ENCODE measurements at regions not wholly inside any gene's neighbourhood (a gene's known extent, or its start where the extent isn't known, plus 50 kb on each side); places are given as distances from the start of the nearest gene placed in this dataset.
"Not testable (repeated sequence)": the region's sequence is repeated elsewhere in the genome, so short reads cannot be mapped to it uniquely, and the experiment has no call there.

DNA sequence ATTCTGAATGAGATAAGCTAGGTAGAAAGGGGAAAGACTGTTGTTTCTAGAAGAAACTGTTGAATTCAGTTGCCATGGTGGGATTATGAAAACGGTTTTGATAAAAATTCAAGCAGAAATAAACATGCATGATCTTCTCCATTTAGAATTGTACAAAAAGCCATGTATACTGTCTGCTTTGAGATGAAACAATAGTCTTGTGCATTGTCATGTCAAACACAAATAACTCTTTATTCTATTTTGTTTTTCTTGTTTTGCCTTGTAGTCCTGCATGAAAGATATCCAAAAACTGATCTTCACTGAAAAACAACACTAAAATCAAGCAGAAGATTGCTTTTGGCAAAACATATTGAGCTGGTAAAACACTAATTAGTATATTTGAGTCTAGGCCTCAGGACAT, 659.9 kb downstream of the LTN1 start:
- DNase-seq = no peak

DNA sequence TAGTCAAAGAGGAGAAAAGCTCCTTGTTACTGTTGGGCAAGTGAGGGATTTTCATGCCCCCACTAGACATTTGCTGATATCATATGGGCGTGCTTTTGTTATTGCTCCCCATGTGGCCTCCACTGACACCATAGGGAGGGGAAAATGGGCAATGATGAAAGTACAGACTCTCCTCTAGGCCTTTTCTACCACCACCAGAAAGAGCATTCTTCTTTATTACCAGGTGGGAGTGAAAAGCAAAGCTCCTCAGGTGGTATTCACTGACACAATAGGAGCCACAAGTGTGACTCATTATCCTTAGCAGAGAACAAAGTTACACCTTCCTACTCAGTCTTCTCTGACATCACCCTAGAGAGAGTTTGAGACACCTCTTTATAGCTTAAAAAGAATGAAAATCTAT, 667.1 kb downstream of the LTN1 start:
- no peak for DNase-seq

DNA sequence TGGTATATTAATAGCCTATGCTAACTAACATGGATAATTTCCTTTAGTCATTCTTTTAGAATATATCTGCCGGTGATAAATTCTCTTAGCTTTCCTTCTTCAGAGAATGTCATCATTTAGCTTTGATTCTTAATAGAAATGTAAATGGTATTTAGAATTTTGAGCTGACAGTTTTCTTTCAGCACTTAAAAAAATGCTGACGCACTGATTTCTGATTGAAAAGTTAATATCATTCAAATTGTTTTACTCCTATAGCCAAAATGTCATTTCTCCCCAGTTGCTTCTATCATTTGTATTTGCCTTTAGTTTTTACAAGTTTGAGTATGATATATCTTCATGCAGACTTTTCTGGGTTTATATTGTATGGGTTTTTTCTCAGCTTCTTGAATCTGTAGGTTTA, 668.0 kb downstream of the LTN1 start:
- DNase-seq = no peak

DNA sequence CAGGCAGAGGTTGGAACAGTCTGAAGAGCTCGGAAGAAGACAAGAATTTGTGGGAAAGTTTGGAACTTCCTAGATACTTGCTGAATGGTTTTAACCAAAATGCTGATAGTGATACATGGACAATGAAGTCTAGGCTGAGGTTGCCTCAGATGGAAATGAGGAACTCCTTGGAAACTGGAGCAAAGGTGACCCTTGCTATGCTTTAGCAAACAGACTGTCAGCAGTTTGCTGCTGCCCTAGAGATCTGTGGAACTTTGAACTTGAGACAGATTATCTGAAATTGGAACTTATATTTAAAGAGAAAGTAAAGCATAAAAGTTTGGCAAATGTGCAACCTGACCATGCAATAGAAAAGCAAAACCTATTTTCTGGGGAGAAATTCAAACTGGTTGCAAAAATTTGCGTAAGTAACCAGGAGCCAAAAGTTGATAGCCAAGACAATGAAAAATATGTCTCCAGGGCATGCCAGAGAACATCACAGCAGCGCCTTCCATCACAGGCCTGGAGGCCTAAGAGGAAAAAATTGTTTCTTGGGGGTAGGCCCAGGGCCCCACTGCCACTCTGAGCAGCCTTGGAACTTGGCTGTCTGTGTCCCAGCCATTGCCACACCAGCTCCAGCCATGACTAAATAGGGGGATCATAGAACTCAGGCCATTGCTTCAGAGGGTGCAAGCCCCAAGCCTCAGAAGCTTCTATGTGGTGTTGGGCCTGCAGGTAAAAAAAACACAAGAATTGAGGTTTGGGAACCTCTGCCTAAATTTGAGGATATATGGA, 675.3 kb downstream of the LTN1 start:
- no peak for DNase-seq

DNA sequence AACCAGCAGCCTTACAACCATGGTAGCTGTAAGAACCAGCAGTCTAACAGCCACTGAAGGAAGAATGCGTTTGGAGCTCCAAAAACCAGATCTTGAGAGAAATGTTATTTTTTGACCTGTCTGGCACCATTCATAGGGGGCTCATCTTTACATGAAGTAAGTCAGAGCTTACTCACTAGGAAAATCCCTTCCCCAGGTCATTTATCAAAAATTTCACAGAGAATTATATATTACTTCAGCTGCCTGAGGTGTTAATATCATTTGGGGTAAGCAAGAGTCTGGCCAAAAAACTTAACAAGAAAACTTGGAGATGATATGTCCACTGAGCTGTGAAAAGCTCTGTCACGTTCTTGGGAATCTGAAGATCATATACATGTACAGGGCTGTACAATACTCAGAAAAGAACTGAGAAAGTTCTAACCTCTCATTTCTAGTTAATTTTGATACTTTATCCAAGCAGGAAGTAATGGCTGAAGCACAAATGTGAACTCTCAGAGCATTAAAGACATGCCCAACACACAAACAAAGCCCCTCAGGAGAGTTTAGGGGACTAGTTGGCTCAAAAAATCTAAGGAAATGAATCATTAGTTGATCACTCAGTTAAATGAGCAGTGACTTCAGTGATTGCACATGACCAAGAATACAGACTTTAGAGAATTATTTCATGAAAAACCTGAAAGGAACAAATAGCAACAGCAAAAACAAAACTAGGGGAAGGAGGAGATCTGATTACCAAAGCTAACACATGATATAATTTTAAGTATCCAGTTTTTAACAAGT, 681.1 kb downstream of the LTN1 start:
- DNase-seq = no peak

DNA sequence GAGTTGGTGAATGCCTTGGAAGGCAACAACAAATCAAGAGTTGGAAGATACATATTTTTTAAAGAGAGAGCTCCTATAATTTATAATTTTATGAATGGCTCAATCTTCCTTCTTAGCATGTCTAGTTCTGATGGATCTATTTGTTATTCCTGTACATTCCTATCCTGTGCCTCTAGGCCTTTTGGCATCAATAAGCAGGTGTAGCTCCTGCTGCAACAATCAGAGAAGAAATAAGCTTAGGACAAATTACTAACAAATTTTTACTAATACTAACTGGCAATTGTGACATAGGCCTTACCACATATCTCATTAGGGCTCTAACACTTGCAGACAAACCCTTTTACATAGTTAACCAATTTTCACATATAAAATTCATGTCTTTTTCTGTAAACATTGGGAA, 682.0 kb downstream of the LTN1 start:
- DNase-seq = no peak

DNA sequence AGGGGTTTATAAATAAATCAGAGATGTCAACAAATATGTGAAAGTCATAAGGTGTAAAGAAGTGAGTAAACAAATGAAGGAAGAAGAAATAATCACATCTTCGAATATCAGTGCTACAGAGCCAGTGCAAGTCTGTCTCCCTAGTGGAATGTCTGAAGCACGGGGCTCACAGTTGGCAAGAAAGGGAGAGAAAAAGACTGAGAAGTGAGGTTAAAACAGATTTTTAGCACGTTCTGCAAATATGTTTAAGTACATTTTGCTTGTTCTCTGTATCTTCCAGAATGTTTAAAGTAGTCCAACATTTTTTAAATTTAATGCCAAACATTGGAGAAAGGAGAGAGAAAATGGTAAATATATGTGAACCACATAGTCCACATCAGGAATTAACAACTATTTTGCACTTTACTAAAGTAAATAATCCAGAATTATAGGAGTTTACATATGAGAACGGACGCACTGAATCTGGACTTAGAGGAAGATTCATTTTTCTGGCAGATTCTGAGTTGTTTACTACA, 682.4 kb downstream of the LTN1 start:
- DNase-seq = no peak

DNA sequence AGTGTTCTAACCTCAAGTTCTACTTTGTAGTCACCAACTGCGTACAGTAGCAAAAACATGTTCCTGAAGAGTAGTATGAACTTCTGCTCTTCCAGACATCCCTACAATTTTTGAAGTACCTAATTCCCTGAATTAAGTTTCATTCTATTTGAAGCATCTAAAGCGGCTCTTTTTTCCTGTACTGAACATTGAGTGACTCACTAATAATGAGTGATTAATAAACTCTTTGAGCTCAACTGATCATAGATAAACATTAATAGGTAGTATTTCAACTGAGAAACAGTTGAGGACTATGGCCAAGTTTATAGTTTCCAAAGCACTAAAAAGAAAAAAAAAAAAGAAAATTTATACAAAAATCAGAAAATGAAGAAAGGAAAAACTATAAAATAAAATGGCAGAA, 683.1 kb downstream of the LTN1 start:
- no peak for DNase-seq

DNA sequence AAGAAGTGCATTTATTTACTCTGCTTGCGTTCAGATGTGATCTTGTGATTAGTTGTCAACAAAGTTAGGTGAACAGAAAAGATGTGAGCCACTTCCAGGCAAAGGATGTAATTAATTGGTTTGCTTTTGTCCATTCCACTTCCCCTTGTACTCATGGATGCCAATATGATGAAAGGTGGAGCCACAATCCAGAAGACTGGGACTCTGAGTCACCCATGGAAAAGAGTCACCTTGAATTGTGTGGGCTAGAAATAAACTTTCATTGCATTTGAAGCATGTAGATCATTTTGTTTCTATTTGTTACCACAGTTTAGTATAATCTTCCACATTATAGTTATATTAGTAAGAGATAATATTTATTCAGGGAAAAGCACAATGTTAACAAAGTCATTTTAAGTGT, 684.2 kb downstream of the LTN1 start:
- DNase-seq = no peak

DNA sequence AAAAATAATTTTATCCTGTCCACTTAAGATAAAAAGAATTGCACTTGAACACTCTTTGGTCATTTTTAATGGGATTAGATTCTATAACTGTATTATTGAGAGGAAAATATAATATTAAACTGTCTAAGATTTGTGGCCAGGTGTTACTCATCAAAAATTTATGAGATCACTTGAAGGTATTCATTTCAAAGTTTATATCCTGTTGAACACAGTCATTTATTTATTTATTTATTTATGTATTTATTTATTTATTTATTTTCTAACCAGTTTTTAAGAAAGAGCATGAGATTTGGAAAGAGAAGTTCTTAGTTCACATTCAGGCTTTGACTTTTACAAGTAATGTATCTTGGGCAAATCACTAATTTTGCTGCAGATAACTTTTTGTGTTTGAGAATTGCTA, 692.7 kb downstream of the LTN1 start:
- DNase-seq = no peak

DNA sequence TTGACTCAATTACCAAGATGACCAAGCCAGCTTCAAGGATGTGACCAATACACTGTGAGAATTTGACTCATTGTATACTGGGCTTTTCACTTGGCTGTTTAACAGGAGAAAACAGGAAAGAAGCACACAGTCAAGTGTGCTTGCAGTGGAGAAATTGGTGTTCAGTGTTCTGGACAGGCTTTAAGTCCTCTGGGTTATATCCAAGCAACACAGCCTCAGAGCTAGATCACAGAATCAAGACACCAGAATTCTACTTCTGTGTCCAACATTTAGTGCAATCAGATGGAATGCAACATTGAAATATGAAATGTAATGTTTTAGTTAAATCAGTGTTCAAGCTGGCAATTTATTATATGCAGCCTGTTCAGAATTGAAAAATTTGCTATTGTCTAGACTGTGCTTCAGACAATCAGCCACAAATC, 694.4 kb downstream of the LTN1 start:
- no peak for DNase-seq

DNA sequence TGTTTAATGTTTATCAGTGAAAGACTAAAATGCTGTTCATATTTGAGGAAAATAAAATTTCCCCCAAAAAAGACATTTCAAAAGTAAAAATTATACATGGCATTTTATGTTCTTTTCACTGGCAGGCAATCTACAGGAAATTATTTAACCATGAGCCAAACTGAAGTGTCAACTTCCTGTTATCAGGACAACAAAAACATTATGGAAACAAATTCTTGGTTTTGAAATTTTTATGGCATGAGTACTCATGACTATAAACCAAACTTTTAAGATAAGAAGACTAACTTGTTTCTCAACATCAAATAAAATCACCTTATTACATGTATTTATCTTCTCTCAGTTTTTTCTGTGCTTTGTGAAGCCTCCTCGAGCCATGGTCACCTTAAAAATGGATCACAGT, 698.6 kb downstream of the LTN1 start:
- DNase-seq = no peak

DNA sequence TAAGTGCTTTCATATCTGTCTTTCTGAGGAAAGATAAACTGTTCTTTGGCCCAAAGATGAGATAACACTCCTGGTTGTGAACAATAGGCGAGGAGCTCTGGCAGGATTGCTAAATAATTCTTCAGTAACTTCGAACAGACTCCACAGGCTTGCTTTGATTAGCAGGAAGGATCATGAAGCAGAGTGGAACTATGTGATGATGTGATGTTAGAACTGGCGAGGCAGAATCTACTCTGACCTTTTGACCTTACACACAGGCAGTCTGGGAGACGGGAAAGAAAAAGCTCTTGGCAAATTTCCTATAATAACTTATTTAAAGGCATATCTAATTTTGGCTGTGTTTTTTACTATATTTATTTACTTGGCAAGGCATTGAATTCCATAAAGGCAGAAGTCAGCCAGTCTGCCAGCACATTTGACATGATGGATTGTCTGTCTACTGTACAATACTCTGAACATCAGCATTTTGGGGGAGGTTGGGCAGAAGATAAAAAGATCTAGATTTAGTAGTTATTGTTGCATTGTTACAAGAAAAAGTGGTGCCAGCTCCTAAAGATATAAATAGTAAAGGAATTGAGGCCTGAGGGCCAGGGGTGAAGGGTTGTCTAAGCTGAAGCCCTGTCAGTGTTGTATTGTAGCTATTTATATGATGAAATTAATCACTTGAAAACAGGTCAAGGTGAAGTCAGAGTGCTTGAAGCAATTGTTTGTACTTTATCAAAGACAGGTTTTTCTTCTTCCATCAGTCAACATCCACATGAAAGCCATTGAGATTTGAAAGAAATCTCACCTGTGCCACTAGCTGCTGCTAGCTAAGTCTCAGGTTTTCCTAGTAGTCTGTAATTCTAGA, 708.8 kb downstream of the LTN1 start:
- no peak for DNase-seq

DNA sequence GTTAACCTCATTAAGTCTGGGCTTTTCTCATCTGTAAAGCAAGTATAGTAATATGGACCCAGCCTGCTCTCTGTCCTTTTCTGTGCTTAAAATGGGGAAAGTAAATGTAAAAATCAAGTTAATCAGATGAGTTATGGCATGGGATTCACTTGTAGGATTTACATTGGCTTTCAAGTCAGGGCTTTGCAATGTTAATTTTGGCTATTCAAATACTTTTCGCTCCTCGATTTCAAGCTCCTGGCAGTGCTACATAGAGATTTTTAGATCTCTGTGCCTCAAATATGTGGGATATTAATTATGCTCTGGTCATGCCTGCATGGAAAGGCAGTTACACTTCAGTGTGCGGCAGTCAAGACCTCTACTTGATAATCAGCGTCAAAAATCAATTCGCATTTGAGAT, 709.8 kb downstream of the LTN1 start:
- DNase-seq = no peak

DNA sequence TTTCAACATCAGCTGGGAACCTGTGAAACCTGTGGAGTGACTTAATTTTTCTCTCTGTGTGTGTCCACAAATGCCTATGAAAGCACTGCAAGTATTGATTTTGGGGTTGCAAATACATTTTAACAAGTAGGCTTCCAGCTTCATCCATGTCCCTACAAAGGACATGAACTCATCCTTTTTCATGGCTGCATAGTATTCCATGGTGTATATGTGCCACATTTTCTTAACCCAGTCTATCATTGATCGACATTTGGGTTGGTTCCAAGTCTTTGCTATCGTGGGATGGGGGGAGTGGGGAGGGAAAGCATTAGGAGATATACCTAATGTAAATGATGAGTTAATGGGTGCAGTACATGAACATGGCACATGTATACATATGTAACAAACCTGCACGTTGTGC, 711.3 kb downstream of the LTN1 start:
- DNase-seq = not testable (repeated sequence)

DNA sequence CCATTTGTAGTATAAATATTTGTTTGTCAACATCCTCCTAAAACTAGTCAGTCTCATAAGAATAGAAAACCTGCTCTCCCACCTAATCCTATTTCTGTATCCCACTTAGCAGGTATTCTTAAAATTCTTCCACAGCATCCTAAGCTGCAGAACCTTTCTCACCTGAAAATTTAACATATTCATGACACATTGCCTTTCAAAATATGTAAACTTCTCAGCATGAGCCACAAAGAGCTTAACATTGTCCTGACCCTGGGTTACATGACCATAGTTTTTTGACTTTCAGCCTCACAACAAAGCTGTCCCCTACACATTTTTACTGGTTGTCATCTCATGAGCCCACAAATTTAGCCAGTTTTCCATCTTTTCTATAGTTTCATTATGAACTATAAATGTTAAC, 712.1 kb downstream of the LTN1 start:
- no peak for DNase-seq

DNA sequence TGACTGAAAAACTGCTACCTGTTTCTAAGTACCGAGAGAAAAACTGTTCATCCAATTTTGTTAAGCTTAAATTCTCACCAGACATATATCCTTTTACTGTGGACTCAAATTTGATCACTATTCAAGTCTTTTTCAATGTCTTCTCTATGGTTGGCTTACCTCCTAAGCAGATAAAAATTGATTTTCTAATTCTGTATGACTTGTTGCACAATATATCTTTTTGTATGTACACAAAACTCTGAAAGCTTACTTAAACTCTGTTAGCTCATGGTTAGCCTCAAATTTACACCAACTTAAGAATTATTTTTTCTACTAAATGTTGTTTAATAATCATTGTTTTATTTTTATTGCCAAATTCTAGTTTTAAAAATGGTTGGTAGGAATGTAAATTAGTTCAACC, 715.4 kb downstream of the LTN1 start:
- no peak for DNase-seq

DNA sequence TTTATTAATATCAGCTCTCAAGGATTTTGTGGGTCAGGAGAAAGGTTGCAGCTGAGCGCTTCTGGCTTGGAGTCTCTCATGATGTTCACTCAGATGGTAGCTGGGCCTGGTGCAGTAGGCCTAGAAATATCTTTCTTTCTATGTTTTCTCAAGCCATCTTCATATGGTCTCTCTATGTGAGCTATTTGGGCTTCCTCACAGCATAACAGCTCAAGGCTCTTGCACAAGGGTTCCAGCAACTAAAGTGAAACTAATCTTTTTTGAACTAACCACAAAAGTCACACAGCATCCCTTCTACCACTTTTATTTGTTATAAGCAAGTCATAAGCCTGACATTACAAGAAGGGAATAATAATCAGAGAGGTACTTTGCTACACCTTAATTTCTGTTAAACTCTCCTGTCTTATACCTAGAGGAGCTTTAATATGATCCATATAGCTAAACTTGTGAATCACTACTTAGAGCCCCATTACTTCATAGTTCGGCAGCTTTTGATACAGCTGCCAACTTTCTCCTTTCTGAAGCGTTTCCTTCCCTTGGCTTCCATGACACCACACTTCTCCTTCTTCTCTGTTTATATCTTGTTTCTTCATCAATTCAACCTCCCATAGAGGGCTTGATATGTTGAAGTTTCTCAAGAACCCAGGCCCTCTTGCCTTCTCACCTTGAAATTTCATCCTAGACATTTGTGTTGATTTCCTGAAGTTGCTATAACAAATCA, 720.2 kb downstream of the LTN1 start:
- no peak for DNase-seq

DNA sequence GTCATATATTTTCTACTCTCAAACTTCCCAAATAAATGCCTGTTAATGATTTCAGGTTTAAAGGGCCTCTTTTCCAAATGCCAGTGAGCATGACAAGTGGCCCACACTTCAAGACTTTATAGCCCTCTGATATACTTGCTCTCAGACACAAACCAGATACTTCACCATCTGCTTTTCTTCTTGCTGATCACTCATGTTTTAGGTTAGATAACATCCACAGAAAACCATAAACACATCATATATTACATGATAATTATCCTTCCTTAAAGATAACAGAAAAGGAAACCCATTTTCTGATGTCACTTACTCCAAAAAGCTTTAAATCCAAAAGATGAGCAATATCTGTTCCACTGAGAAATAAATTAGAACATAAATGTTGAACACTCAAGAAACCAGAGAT, 723.5 kb downstream of the LTN1 start:
- no peak for DNase-seq

DNA sequence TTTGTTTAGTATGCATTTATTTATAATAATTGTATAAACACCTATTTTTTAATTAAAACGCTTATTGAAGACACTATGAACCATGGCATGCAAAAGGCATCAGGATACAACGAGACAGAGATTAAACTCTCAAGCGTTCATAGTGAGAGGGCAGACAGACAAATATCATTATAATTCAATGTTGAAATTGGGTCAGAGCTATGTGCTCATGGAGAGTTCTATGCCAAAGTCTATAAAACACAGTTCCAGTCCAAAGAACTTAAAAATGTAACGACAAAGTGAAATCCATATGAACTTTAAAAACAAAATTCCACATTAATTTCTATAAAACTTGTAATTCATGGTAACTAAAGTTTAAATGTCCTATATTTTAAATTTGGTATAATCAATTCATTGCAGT, 724.0 kb downstream of the LTN1 start:
- DNase-seq = no peak

DNA sequence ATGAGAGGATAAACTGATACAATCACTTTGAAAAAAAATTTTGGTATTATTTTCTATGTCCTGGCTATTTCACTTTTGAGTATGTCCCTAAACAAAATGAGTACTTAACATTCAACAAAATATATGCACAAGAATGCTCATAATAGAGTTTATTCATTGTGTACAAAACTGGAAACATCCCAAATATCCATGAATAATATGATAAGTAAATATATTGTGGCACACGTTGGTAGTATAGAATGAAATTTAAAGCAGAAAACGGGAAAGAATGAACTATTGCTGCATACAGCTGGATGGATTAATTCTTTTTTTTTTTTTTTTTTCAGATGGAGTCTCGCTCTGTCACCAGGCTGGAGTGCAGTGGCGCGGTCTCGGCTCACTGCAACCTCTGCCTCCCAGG, 725.2 kb downstream of the LTN1 start:
- DNase-seq = no peak

DNA sequence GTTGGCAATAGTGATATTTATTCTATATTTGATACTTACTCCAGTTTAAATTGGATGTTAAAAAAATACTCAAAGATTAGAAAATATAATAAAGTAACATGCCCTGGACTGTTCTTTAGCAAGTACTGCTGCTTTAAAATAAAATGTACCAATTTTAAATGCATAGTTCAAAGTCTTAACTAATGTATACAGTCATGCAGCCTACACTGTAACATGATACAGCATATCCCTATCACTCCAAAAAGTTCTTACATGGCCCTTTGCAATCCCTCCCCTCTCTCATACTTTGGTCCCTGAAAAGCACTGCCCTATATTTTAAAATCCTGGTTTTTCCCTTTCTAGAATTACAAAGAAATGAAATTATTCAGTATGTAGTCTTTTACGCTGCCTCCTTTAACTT, 726.6 kb downstream of the LTN1 start:
- no peak for DNase-seq

DNA sequence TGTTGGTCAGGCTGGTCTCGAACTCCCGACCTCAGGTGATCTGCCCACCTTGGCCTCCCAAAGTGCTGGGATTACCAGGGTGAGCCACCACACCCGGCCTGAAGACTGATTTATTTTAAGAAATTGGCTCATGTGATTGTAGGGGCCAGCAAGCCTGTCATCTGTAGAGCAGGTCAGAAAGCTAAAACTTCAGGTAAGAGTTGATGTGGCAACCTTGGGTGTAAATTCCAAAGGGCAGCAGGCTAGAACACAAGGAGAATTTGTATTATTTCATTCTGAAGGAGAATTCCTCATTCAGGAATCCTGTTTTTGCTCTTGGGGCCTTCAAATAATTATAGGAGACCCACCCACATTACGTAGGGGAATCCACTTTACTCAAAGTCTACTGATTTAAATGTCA, 728.7 kb downstream of the LTN1 start:
- DNase-seq = no peak

All from activated CD8-positive, alpha-beta memory T cell treated with anti-CD3 and anti-CD28 coated beads, Interleukin-2, amount 50 U/mL, for 4 hours (primary cell).